B cell (primary cell): ENCODE measurements at regions not wholly inside any gene's neighbourhood (a gene's known extent, or its start where the extent isn't known, plus 50 kb on each side); places are given as distances from the start of the nearest gene placed in this dataset.

ENCODE experiments used
- EZH2 ChIP-seq: IDR thresholded peaks from 2 replicates; pipeline ENCODE4 v1.6.1; 2012; ENCODE audit warnings: borderline replicate concordance, low read depth, mild to moderate bottlenecking, moderate library complexity, low read length; ENCODE audit not compliant: insufficient read depth, poor library complexity, severe bottlenecking
- TF ChIP-seq, protein P1 (sequence below): fragments of 200-600 bp; IDR thresholded peaks from one replicate; pipeline ENCODE4 v1.8.0; 2022; ENCODE audit warnings: antibody characterized with exemption, mild to moderate bottlenecking

DNA sequence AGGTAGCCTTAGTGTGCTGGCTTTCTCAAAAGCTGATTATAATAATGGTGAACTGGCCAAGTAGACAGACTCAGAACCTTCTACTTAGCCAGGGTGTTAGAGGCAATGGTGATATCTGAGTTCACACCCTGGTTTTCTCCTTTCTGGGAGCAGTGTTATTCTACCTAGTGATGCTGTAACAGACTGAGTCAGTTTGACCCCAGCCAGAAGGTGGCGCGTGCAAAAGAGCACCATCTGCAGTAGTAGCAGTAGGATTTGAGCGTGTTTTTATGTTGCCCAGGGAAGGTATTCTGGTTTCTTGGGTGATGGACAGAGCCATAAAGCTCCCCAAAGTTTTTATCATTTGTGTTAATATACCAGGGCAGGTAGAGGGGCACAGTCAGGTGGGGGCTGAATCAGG is 143.8 kb upstream of the CPXCR1 start:
- TF ChIP-seq, protein P1, sequence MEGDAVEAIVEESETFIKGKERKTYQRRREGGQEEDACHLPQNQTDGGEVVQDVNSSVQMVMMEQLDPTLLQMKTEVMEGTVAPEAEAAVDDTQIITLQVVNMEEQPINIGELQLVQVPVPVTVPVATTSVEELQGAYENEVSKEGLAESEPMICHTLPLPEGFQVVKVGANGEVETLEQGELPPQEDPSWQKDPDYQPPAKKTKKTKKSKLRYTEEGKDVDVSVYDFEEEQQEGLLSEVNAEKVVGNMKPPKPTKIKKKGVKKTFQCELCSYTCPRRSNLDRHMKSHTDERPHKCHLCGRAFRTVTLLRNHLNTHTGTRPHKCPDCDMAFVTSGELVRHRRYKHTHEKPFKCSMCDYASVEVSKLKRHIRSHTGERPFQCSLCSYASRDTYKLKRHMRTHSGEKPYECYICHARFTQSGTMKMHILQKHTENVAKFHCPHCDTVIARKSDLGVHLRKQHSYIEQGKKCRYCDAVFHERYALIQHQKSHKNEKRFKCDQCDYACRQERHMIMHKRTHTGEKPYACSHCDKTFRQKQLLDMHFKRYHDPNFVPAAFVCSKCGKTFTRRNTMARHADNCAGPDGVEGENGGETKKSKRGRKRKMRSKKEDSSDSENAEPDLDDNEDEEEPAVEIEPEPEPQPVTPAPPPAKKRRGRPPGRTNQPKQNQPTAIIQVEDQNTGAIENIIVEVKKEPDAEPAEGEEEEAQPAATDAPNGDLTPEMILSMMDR: no peak
- no peak for TF ChIP-seq EZH2
